ENCODE measurements at regions not wholly inside any gene's neighbourhood (a gene's known extent, or its start where the extent isn't known, plus 50 kb on each side); places are given as distances from the start of the nearest gene placed in this dataset.

DNA sequence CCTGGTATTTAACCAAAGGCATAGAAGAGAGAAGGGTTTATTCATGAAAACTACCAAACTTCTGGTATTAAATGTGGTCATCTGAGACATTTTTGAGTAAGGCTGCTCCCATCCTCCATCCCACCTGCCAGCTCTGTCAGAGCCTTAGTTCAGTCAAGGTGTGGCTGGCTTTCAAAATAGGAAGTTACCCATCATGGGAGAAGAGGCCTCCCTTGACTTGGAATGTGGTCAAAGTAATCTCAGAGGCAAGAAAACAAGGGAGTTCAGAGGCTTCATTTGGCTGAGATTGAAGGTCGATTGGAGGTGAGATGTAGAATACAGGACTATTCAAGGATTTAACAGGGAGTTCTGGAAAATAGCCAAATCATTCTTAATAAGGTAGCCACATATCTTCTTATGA is 540.4 kb upstream of the ARRDC4 start:
- no peaks in the 10 kb centered on the region for H3K79me2 ChIP-seq (ENCODE audit: control insufficient read depth, insufficient read depth, low read length)
- H3K4me1 ChIP-seq (ENCODE audit: control insufficient read depth, extremely low read depth, insufficient read depth, low read length), result no peaks in the 10 kb centered on the region
- no peak overlapping the region for H3K4me2 ChIP-seq (ENCODE audit: extremely low read depth, insufficient read depth, low read length)
- no peaks in the 10 kb centered on the region for H3K36me3 ChIP-seq (ENCODE audit: control insufficient read depth, insufficient read depth, low read length)
- no peak overlapping the region for H3K9ac ChIP-seq (ENCODE audit: insufficient read depth, low read length)
- H3K4me3 ChIP-seq (replicated peaks in 1 of 4; ENCODE audit: control extremely low read depth in 1 of 4, insufficient read depth in 1 of 4, low read depth in 3 of 4, low read length in 4 of 4), result no peak overlapping the region
- H3K27me3 ChIP-seq (ENCODE audit: control insufficient read depth, insufficient read depth, low read length), result no peaks in the 10 kb centered on the region
- H4K20me1 ChIP-seq (ENCODE audit: control insufficient read depth, extremely low read depth, insufficient read depth, low read length), result no peaks in the 10 kb centered on the region
- no peaks in the 10 kb centered on the region for H3K9me3 ChIP-seq (ENCODE audit: control insufficient read depth, insufficient read depth, low read depth, low read length)
- no peak overlapping the region for H3K27ac ChIP-seq (ENCODE audit: insufficient read depth, low read length)
- no peak overlapping the region for H2AFZ ChIP-seq (ENCODE audit: low read length)
- no peak for DNase-seq (ENCODE audit: low read depth in 2 of 2)
- TF ChIP-seq CTCF (conservative IDR thresholded peaks at IDR 0.05 in 1 of 2, IDR thresholded peaks at IDR 0.05 in 1 of 2; ENCODE audit: low read depth in 1 of 2, low read length in 2 of 2), result no peak
- no peak for TF ChIP-seq EZH2 (IDR thresholded peaks at IDR 0.05; ENCODE audit: low read length, missing control alignments)

- Histone ChIP-seq H3K4me2 (ENCODE audit: extremely low read depth, insufficient read depth, low read length) (no peak overlapping the region), H3K27ac (ENCODE audit: insufficient read depth, low read length) (no peak overlapping the region), H3K9ac (ENCODE audit: insufficient read depth, low read length) (no peak overlapping the region), H3K9me3 (ENCODE audit: control insufficient read depth, insufficient read depth, low read depth, low read length) (no peaks in the 10 kb centered on the region), H3K4me1 (ENCODE audit: control insufficient read depth, extremely low read depth, insufficient read depth, low read length) (no peaks in the 10 kb centered on the region), H2AFZ (ENCODE audit: low read length) (no peak overlapping the region), H3K4me3 (replicated peaks in 1 of 4; ENCODE audit: control extremely low read depth in 1 of 4, insufficient read depth in 1 of 4, low read depth in 3 of 4, low read length in 4 of 4) (no peak overlapping the region), H3K36me3 (ENCODE audit: control insufficient read depth, insufficient read depth, low read length) (no peaks in the 10 kb centered on the region), H4K20me1 (ENCODE audit: control insufficient read depth, extremely low read depth, insufficient read depth, low read length) (no peaks in the 10 kb centered on the region), H3K79me2 (ENCODE audit: control insufficient read depth, insufficient read depth, low read length) (no peaks in the 10 kb centered on the region), H3K27me3 (ENCODE audit: control insufficient read depth, insufficient read depth, low read length) (no peaks in the 10 kb centered on the region)
- DNase-seq (ENCODE audit: low read depth in 2 of 2), result no peak
- TF ChIP-seq CTCF (conservative IDR thresholded peaks at IDR 0.05 in 1 of 2, IDR thresholded peaks at IDR 0.05 in 1 of 2; ENCODE audit: low read depth in 1 of 2, low read length in 2 of 2), result no peak
- TF ChIP-seq EZH2 (IDR thresholded peaks at IDR 0.05; ENCODE audit: low read length, missing control alignments), result no peak
These were observed 534.9 kb upstream of the ARRDC4 start for GRCh38 chr15:97425596-97425995.

- Histone ChIP-seq H3K27ac (ENCODE audit: insufficient read depth, low read length) (no peak overlapping the region), H3K27me3 (ENCODE audit: control insufficient read depth, insufficient read depth, low read length) (no peaks in the 10 kb centered on the region), H3K79me2 (ENCODE audit: control insufficient read depth, insufficient read depth, low read length) (no peaks in the 10 kb centered on the region), H3K9me3 (ENCODE audit: control insufficient read depth, insufficient read depth, low read depth, low read length) (no peaks in the 10 kb centered on the region), H4K20me1 (ENCODE audit: control insufficient read depth, extremely low read depth, insufficient read depth, low read length) (no peaks in the 10 kb centered on the region), H3K36me3 (ENCODE audit: control insufficient read depth, insufficient read depth, low read length) (no peaks in the 10 kb centered on the region), H3K4me1 (ENCODE audit: control insufficient read depth, extremely low read depth, insufficient read depth, low read length) (no peaks in the 10 kb centered on the region), H3K4me3 (replicated peaks in 1 of 4; ENCODE audit: control extremely low read depth in 1 of 4, insufficient read depth in 1 of 4, low read depth in 3 of 4, low read length in 4 of 4) (no peak overlapping the region), H3K4me2 (ENCODE audit: extremely low read depth, insufficient read depth, low read length) (no peak overlapping the region), H3K9ac (ENCODE audit: insufficient read depth, low read length) (no peak overlapping the region), H2AFZ (ENCODE audit: low read length) (no peak overlapping the region)
- DNase-seq (ENCODE audit: low read depth in 2 of 2), result no peak
- TF ChIP-seq CTCF (conservative IDR thresholded peaks at IDR 0.05 in 1 of 2, IDR thresholded peaks at IDR 0.05 in 1 of 2; ENCODE audit: low read depth in 1 of 2, low read length in 2 of 2), result no peak
- TF ChIP-seq EZH2 (IDR thresholded peaks at IDR 0.05; ENCODE audit: low read length, missing control alignments), result no peak
These were observed 517.4 kb upstream of the ARRDC4 start for GRCh38 chr15:97443101-97443500.

Data from fibroblast of lung (primary cell).